SU-DHL-6 (cell line): ENCODE measurements at regions not wholly inside any gene's neighbourhood (a gene's known extent, or its start where the extent isn't known, plus 50 kb on each side); places are given as distances from the start of the nearest gene placed in this dataset.

ENCODE experiments used
- H2AFZ ChIP-seq: fragments of 200-600 bp; sonication (generic); 2 replicates; pipeline ENCODE4 v1.6.1; 2014; ENCODE audit warnings: low read depth, mild to moderate bottlenecking, moderate library complexity, mixed read lengths, antibody characterized with exemption, low read length; ENCODE audit not compliant: severe bottlenecking
- H3F3A ChIP-seq: fragments of 200-600 bp; shearing (Covaris generic); 2 replicates; pipeline ENCODE4 v1.6.0; 2016; ENCODE audit warnings: antibody characterized with exemption, mild to moderate bottlenecking; ENCODE audit not compliant: insufficient read depth
- H3K27ac ChIP-seq: fragments of 200-600 bp; sonication (generic); 2 replicates; pipeline ENCODE4 v1.5.1; 2016; ENCODE audit warnings: low read depth, mild to moderate bottlenecking, low read length, moderate library complexity, mixed read lengths
- H3K27me3 ChIP-seq: fragments of 200-600 bp; sonication (generic), shearing (Covaris generic); 2 replicates; pipeline ENCODE4 v1.6.0; 2014; ENCODE audit warnings: mild to moderate bottlenecking, low read length
- H3K36me3 ChIP-seq: fragments of 200-600 bp; sonication (generic); 2 replicates; pipeline ENCODE4 v1.6.1; 2014; ENCODE audit warnings: mild to moderate bottlenecking, low read length, mixed read lengths
- H3K4me2 ChIP-seq: fragments of 300-600, 200-600 bp; shearing (Covaris generic), sonication (generic); 2 replicates; pipeline ENCODE4 v1.6.0; 2014; ENCODE audit warnings: low read length, low read depth, mild to moderate bottlenecking; ENCODE audit not compliant: poor library complexity, severe bottlenecking
- H3K4me3 ChIP-seq: fragments of 200-600 bp; sonication (generic); 2 replicates; pipeline ENCODE4 v1.5.1; 2014; ENCODE audit warnings: antibody characterized with exemption, low read length, mild to moderate bottlenecking, mixed read lengths; ENCODE audit not compliant: insufficient read depth, poor library complexity, severe bottlenecking
- H3K79me2 ChIP-seq: fragments of 200-600 bp; sonication (generic); 2 replicates; pipeline ENCODE4 v1.6.1; 2014; ENCODE audit warnings: mild to moderate bottlenecking, low read length, moderate library complexity; ENCODE audit not compliant: insufficient read depth
- H3K9ac ChIP-seq: fragments of 200-600 bp; sonication (generic); 2 replicates; pipeline ENCODE4 v1.7.0; 2014; ENCODE audit warnings: mild to moderate bottlenecking, low read length
- H3K9me2 ChIP-seq: fragments of 200-600 bp; sonication (generic); replicated peaks from 2 replicates; pipeline ENCODE4 v1.6.1; 2014; ENCODE audit warnings: low read length; ENCODE audit not compliant: insufficient read depth
- H3K9me3 ChIP-seq: fragments of 200-600 bp; sonication (generic); 2 replicates; pipeline ENCODE4 v1.6.1; 2014; ENCODE audit warnings: low read length, mixed read lengths; ENCODE audit not compliant: insufficient read depth
- H4K20me1 ChIP-seq: fragments of 200-600 bp; sonication (generic); 2 replicates; pipeline ENCODE4 v1.6.1; 2014; ENCODE audit warnings: low read depth, mild to moderate bottlenecking, antibody characterized with exemption, low read length, moderate library complexity, mixed read lengths
- EZH2phosphoT487 ChIP-seq: fragments of 200-600 bp; sonication (generic), shearing (Covaris generic); conservative IDR thresholded peaks from 2 replicates; pipeline ENCODE4 v1.6.1; 2018; ENCODE audit warnings: mild to moderate bottlenecking, antibody characterized with exemption, low read length, moderate library complexity, mixed read lengths
- TF ChIP-seq, protein P1 (sequence below): fragments of 200-600 bp; sonication (generic); IDR thresholded peaks from one replicate; pipeline ENCODE4 v1.5.1; 2017; ENCODE audit warnings: antibody characterized with exemption, mild to moderate bottlenecking, low read length, moderate library complexity; ENCODE audit not compliant: insufficient read depth, poor library complexity, severe bottlenecking

DNA sequence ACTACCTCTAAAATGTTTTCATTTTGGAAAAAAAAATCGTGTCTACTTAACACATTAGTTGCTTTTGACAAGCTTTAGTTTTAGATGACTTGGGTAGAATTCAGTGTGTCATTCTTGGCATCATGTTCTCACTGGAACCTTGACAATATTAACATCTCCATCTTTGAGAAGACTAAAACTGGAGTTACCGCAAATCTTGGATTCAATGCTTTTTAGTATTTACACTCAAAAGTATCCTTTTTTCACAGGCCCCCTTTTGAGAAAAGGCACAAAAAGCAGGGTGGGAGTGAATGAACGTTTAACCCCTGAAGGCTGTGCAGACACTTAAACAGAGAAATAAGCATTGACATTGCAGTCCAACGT, 549.1 kb downstream of the CSNK1G3 start:
- TF ChIP-seq, protein P1, sequence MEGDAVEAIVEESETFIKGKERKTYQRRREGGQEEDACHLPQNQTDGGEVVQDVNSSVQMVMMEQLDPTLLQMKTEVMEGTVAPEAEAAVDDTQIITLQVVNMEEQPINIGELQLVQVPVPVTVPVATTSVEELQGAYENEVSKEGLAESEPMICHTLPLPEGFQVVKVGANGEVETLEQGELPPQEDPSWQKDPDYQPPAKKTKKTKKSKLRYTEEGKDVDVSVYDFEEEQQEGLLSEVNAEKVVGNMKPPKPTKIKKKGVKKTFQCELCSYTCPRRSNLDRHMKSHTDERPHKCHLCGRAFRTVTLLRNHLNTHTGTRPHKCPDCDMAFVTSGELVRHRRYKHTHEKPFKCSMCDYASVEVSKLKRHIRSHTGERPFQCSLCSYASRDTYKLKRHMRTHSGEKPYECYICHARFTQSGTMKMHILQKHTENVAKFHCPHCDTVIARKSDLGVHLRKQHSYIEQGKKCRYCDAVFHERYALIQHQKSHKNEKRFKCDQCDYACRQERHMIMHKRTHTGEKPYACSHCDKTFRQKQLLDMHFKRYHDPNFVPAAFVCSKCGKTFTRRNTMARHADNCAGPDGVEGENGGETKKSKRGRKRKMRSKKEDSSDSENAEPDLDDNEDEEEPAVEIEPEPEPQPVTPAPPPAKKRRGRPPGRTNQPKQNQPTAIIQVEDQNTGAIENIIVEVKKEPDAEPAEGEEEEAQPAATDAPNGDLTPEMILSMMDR = no peak
- H3K9me2 ChIP-seq = no peaks in the 10 kb centered on the region

DNA sequence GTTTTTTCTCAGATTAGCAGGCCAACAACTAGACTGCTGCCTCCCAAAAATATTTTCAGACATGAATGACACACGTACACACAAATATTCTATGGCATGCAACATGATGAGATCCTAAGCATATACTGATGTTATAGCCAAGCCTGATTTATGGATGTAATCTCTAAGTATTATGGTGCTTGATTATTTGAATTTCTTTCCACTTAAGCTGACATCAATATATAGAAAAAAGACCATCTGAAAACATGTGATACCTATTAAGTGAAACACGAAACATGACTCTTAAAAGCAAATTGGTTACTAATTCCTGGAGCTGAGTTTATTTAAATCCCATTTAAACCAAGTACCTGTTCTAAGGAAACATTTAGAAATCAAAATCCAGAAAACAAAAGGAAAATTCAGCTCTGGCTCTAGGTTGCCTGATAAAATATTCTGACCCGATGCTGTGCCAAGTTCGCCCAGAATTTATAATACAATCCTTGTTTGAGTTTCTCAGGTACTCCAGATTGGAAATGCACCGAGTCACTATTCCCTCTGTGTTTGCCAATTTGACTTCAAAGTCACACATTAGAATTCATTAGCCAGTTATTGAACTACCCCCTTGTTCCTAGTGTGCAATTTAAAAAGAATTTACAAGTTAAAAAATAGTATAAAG, 548.6 kb downstream of the CSNK1G3 start:
- H3K9me2 ChIP-seq = no peaks in the 10 kb centered on the region
- peaks cover 19% of the 10 kb centered on the region for H3F3A ChIP-seq
- TF ChIP-seq EZH2phosphoT487 = no peak
- TF ChIP-seq, protein P1 = no peak
- H2AFZ ChIP-seq = no peak overlapping the region
- H4K20me1 ChIP-seq = no peaks in the 10 kb centered on the region
- no peak overlapping the region for H3K27ac ChIP-seq
- no peak overlapping the region for H3K4me3 ChIP-seq
- no peaks in the 10 kb centered on the region for H3K79me2 ChIP-seq
- H3K36me3 ChIP-seq = no peaks in the 10 kb centered on the region
- H3K9ac ChIP-seq = no peak overlapping the region
- H3K9me3 ChIP-seq = no peaks in the 10 kb centered on the region; the same call in 1 of the 2 replicates
- H3K27me3 ChIP-seq = no peaks in the 10 kb centered on the region
- H3K4me2 ChIP-seq = no peak overlapping the region

More for the DNA sequence above, 549.1 kb downstream of the CSNK1G3 start:
- H3K36me3 ChIP-seq = no peaks in the 10 kb centered on the region
- no peak overlapping the region for H3K27ac ChIP-seq
- H3K4me3 ChIP-seq = no peak overlapping the region
- H3K27me3 ChIP-seq = no peaks in the 10 kb centered on the region
- no peaks in the 10 kb centered on the region for H3K79me2 ChIP-seq
- no peaks in the 10 kb centered on the region; the same call in 1 of the 2 replicates for H3K9me3 ChIP-seq
- H3K4me2 ChIP-seq = no peak overlapping the region
- H2AFZ ChIP-seq = no peak overlapping the region
- H4K20me1 ChIP-seq = no peaks in the 10 kb centered on the region
- no peak overlapping the region for H3K9ac ChIP-seq
- H3F3A ChIP-seq = peaks cover 19% of the 10 kb centered on the region

DNA sequence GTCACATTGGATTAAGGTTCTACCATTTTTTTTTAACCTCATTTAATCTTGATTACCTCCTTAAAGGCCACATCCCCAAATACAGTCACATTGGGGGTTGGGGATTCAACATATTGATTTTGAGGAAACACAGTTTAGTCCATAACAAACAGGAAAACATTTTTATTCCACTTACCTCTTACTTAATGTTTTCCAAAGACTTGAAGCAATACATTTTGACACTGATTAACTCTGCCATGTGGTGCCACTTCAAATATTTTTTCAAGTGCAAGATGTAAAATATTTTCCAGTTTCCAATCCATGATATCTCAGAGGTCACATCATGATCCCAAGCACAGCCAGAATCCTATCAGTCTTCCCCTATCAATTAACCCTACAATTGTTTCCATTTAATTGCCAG, 548.0 kb downstream of the CSNK1G3 start:
- H3K27ac ChIP-seq = no peak overlapping the region
- no peaks in the 10 kb centered on the region for H4K20me1 ChIP-seq
- H3K9me3 ChIP-seq = no peaks in the 10 kb centered on the region; the same call in 1 of the 2 replicates
- no peaks in the 10 kb centered on the region for H3K9me2 ChIP-seq
- H3K4me2 ChIP-seq = no peak overlapping the region
- H3K4me3 ChIP-seq = no peak overlapping the region
- H2AFZ ChIP-seq = no peak overlapping the region
- no peak for TF ChIP-seq EZH2phosphoT487
- TF ChIP-seq, protein P1 = no peak
- no peak overlapping the region for H3K9ac ChIP-seq
- H3K36me3 ChIP-seq = no peaks in the 10 kb centered on the region
- H3K27me3 ChIP-seq = no peaks in the 10 kb centered on the region
- H3F3A ChIP-seq = peaks cover 19% of the 10 kb centered on the region
- H3K79me2 ChIP-seq = no peaks in the 10 kb centered on the region
